ENCODE measurements at regions not wholly inside any gene's neighbourhood (a gene's known extent, or its start where the extent isn't known, plus 50 kb on each side); places are given as distances from the start of the nearest gene placed in this dataset.

DNA sequence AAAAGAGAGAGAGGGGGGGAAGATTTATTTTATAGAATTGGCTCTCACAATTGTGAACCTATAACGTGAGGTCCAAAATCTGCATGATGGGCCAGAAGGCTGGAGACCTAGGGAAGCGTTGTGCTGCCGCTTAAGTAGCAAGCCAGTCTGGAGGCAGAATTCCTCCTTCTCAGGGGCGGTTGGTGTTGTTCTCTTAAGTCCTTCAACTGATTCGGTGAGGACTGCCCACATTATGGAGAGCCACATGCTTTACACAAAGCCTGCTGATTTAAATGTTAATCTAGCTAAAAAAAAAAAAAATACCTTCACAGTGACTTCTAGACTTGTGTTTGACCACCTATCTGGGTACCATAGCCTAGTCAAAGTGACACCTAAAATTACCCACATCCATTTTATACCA lies 64.2 kb upstream of the CKS2 start:
- Histone ChIP-seq H4K20me1 (ENCODE audit: insufficient read depth) (no peaks in the 10 kb centered on the region), H3K4me1 (ENCODE audit: control insufficient read depth in 1 of 2, insufficient read depth in 2 of 2, low read depth in 1 of 2, low read length in 1 of 2) (no peaks in the 10 kb centered on the region; a peak in 1 of 4 replicates), H3K9me3 (no peaks in the 10 kb centered on the region), H2AFZ (ENCODE audit: low read depth) (no peak overlapping the region), H3K4me3 (ENCODE audit: low read depth in 2 of 2, low read length in 1 of 2) (no peak overlapping the region), H3K36me3 (replicated peaks in 1 of 2; ENCODE audit: control insufficient read depth in 1 of 2, insufficient read depth in 2 of 2, low read length in 1 of 2) (no peaks in the 10 kb centered on the region), H3K9ac (no peak overlapping the region), H3K79me2 (ENCODE audit: insufficient read depth) (no peaks in the 10 kb centered on the region), H3K27ac (ENCODE audit: low read depth in 2 of 2, low read length in 1 of 2) (no peak overlapping the region), H3K9me2 (no peaks in the 10 kb centered on the region), H3K4me2 (no peak overlapping the region), H3F3A (replicated peaks; ENCODE audit: insufficient read depth) (no peaks in the 10 kb centered on the region), H3K27me3 (ENCODE audit: insufficient read depth) (no peaks in the 10 kb centered on the region)
- CTCF ChIA-PET, result no interaction called here
- no peak for DNase-seq
- 61% methylated on average over 5 of the region's 5 CpGs for WGBS (ENCODE audit: low lambda C conversion rate)
- POLR2A ChIA-PET, result no interaction called here
- no peak for TF ChIP-seq RFX5 (IDR thresholded peaks at IDR 0.05; ENCODE audit: low read length)
- TF ChIP-seq IRF3 (IDR thresholded peaks at IDR 0.05; ENCODE audit: low read depth, low read length), result no peak
- TF ChIP-seq TAF1 (IDR thresholded peaks at IDR 0.05; ENCODE audit: borderline replicate concordance, low read depth, low read length), result no peak
- no peak for TF ChIP-seq TCF12 (IDR thresholded peaks at IDR 0.05)

DNA sequence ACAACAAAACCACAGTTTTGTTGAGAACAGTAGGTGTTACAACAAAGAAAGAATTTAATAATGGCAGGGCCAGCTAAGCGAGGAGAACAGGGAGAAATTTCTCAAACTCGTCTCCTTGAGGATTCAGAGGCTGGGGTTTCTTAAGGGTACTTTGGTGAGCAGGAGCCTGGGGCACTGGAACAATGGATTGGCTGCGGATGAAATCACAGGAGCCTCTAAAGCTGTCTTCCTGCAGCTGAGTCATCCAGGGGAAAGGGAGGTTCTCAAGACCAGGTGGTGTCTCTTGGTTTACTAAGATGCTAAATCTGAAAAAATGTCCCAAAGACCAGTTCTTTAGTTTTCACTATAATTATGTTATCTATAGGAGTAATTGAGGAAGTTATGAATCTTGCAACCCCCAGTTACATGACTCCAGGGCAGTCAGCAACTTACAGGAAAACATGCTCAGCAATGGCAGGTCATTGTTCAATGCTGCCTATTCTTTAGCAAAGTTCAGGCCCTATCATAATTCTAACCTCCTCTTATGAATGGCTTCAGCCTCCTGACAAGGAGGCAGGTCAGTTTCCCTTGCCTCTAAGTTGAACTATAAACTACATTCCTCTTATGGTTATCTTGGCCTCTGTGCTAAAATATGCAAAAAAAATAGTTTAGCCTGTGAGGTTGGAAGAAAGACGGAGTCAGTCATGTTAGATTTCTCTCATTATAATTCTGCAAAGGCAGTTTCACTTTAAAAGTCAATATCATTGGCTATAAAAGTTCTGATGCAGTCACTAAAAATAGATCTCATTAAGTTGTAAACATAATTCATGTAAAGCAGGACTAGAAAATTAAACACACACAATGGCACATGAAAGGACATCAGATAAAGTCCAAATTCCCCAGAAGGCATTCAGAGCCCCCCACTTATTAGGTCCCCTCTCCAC lies 63.3 kb upstream of the CKS2 start:
- Histone ChIP-seq H2AFZ (ENCODE audit: low read depth) (no peak overlapping the region), H3K9me3 (no peaks in the 10 kb centered on the region), H3K4me3 (ENCODE audit: low read depth in 2 of 2, low read length in 1 of 2) (no peak overlapping the region), H4K20me1 (ENCODE audit: insufficient read depth) (no peaks in the 10 kb centered on the region), H3F3A (replicated peaks; ENCODE audit: insufficient read depth) (no peaks in the 10 kb centered on the region), H3K9me2 (no peaks in the 10 kb centered on the region), H3K27me3 (ENCODE audit: insufficient read depth) (no peaks in the 10 kb centered on the region), H3K79me2 (ENCODE audit: insufficient read depth) (no peaks in the 10 kb centered on the region), H3K36me3 (replicated peaks in 1 of 2; ENCODE audit: control insufficient read depth in 1 of 2, insufficient read depth in 2 of 2, low read length in 1 of 2) (no peaks in the 10 kb centered on the region), H3K27ac (ENCODE audit: low read depth in 2 of 2, low read length in 1 of 2) (no peak overlapping the region), H3K4me2 (no peak overlapping the region), H3K4me1 (ENCODE audit: control insufficient read depth in 1 of 2, insufficient read depth in 2 of 2, low read depth in 1 of 2, low read length in 1 of 2) (no peaks in the 10 kb centered on the region; a peak in 1 of 4 replicates), H3K9ac (no peak overlapping the region)
- no peak for TF ChIP-seq ELF1 (IDR thresholded peaks at IDR 0.05)
- TF ChIP-seq TAF1 (IDR thresholded peaks at IDR 0.05; ENCODE audit: borderline replicate concordance, low read depth, low read length), result no peak
- TF ChIP-seq CHD2 (IDR thresholded peaks at IDR 0.05; ENCODE audit: low read length, partially characterized antibody), result no peak
- TF ChIP-seq YY1 (IDR thresholded peaks at IDR 0.05; ENCODE audit: low read depth), result no peak
- no peak for TF ChIP-seq POLR2AphosphoS5 (IDR thresholded peaks at IDR 0.05; ENCODE audit: low read depth, low read length)
- no peak for TF ChIP-seq SIN3A (IDR thresholded peaks at IDR 0.05; ENCODE audit: borderline replicate concordance, low read depth, low read length)
- no peak for TF ChIP-seq FOXJ3 (CRISPR knock-in tag; IDR thresholded peaks at IDR 0.05)
- no peak for TF ChIP-seq SMC3 (IDR thresholded peaks at IDR 0.05; ENCODE audit: low read depth, low read length)
- TF ChIP-seq MEF2A (IDR thresholded peaks at IDR 0.05; ENCODE audit: borderline replicate concordance, low read depth), result no peak
- no peak for TF ChIP-seq PBX3 (IDR thresholded peaks at IDR 0.05)
- TF ChIP-seq RCOR1 (IDR thresholded peaks at IDR 0.05; ENCODE audit: low read length), result no peak
- no peak for TF ChIP-seq NFIC (IDR thresholded peaks at IDR 0.05; ENCODE audit: borderline replicate concordance)
- TF ChIP-seq GABPA (IDR thresholded peaks at IDR 0.05; ENCODE audit: low read depth), result no peak
- TF ChIP-seq, protein P1, sequence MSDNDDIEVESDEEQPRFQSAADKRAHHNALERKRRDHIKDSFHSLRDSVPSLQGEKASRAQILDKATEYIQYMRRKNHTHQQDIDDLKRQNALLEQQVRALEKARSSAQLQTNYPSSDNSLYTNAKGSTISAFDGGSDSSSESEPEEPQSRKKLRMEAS (IDR thresholded peaks at IDR 0.05; ENCODE audit: low read depth), result no peak
- POLR2A ChIA-PET, result no interaction called here
- WGBS (ENCODE audit: low lambda C conversion rate), result 62% methylated on average over 4 of the region's 4 CpGs
- CTCF ChIA-PET, result no interaction called here
- no peak for DNase-seq

Measured in SK-N-SH (cell line).